T47D (cell line): ENCODE measurements at regions not wholly inside any gene's neighbourhood (a gene's known extent, or its start where the extent isn't known, plus 50 kb on each side); places are given as distances from the start of the nearest gene placed in this dataset.

Source experiments
- DNase-seq, 2 experiments: peaks; one replicate each; pipeline versions ENCODE4 v3.0.0 to v3.0.0-alpha.2; 2011 to 2012; ENCODE audit warnings: low read depth in 1 of 2, low spot score in 1 of 2
- JUND ChIP-seq: IDR thresholded peaks from 2 replicates; pipeline ENCODE4 v1.6.1; 2012; ENCODE audit warnings: low read depth
- in situ Hi-C: cut with HindIII; loops from 2 replicates; pipeline ENCODE4 v1.10.0; 2016; ENCODE audit warnings: low sequenced_read_pairs, low pct_unique_long_range_greater_than_20kb

DNA sequence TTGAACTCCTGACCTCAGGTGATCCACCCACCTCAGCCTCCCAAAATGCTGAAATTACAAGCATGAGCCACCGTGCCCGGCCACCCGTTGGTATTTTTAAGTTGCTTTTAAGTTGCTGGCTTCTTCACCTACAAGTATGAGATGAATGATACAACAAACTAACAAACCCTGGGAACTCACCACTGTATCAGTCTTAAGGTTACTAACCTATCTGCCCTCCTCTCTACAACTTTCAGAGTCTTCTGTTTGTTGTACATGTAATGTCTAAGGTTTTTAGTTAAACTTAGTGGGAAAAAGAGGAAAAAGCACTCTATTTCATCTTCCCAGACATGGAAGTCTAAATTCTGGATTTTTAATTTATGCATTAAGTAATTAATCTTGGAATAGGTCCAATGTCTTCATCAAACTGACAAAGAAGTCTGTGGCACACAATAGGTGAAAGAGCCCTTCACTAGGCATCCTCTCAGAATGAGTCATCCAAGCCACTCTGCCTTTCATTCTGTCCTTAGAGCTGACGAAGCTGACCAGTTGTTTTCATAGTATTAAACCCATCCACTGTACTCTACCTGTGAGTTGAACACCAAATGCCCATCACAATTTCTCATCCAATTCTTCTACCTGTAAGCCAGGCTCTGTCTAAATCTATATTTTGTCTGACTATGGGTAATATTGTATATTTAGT lies 936.1 kb downstream of the TUSC7 start:
- in situ Hi-C loops, result no loop called here
- DNase-seq, result no peak
- no peak for TF ChIP-seq JUND

DNA sequence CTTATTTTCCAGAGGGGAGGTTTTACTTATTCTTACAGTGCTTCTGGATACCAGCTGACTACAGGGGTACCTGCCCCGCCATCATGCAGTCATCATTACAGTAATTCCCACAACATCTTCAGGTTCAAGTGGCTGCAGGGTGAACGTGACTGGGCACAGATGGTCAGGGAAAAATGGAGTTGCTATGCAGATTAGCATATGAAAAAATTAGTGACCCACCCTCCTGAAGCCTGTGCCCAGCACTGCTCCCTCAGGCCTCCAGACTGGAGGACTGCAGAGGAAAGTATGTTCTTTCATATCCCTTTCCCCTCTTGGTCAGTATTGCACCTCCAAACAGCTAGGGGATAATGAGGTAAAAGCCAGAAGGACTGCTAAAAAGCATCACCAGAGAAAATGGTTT lies 937.9 kb downstream of the TUSC7 start:
- no peak for DNase-seq
- TF ChIP-seq JUND, result no peak
- in situ Hi-C loops, result no loop called here

DNA sequence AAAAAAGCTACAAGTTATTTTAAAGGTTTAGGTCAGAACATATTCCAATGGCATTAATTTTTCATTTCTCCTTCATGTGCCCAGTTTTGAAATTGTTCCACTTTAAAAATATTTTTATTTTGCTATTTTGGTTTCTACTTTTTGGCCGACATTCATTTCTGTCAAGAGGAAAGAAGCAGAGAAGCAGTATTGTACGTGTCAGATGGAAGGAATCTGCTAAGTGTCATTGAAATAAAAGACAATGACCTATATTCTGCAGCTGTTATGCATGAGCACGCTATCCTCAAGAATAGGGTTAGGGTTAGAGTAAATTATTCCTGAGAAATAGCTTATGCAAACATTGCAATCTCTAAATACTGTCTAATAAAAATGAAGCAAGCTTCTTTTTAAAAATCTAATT lies 941.7 kb downstream of the TUSC7 start:
- DNase-seq, result no peak
- in situ Hi-C loops, result no loop called here
- no peak for TF ChIP-seq JUND

DNA sequence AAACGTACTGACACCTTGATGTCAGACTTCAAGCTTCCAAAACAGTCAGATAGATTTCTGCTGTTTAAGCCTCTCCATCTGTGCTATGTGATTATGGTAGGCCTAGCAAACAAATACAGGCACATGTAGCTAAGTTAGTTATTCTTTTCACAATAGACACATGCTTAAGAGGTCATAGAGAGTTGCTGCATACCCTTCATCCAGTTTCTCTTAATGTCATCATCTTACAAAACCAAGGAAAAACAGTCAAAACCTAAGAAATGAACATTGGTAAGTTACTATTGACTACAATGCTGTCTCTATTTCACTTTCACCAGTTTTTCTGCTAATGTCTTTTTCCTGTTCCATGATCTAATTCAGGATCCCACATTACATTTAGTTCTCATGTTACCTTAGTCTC lies 946.8 kb downstream of the TUSC7 start:
- TF ChIP-seq JUND, result no peak
- no peak for DNase-seq
- in situ Hi-C loops, result no loop called here

DNA sequence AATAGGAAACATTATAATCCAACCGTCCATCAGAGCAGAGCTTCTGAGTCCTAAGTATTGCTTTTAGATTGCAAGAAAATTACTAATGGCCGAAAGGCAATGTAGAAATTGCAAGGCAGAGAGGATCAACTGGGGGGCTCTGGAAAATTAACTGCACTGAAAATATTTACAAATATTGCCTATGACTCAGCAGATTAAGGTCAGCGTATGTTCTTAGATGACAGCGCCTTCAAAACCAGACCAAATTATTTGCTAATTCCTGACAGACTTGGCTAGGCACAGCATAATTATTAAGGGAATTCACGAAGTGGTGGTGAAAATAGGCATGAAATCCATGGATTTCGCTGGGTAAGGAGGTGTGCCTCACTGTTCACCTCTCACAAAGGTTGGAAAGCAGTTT lies 947.7 kb downstream of the TUSC7 start:
- DNase-seq, result no peak
- TF ChIP-seq JUND, result no peak
- in situ Hi-C loops, result no loop called here

DNA sequence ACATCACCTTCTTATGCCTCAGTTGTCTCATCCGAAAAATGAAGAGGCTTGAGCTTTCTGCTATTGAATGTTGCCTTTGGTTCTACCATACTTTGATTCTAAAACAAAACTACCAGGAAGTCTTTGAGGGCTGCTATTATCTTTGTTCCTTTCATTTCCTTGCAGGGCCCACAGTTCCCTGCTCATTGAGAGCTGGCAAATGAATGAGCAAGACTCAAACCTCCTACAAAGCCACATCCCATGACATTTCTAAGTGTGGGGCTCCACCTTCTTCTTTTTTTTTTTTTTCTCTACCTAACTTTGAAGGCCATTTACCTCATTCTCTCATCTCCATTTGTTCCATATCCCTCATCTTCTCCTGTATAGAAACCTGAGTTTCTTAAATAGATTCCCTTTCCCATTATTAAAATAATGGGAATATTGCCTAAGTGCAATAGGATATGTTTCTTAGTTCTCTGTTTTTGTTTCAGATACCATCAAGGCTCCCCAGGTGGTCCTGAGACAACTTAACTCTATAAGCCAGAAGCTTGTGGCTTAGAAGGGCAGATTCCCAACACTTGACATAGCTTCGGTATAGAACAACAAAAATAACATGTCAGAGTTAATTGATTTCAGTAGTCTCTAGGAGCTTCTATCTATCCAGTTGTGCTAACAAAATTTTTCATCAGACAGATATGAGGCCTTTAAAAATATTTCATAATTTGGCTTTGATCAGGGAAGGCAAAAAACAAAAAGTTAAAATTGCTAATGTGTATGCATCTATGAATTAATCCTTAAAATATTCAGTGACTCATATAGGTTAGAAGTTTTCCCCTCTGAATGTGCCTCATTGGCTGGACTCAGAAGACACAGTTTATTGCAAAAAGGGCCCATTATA lies 951.6 kb downstream of the TUSC7 start:
- in situ Hi-C loops, result no loop called here
- DNase-seq, result no peak
- no peak for TF ChIP-seq JUND

DNA sequence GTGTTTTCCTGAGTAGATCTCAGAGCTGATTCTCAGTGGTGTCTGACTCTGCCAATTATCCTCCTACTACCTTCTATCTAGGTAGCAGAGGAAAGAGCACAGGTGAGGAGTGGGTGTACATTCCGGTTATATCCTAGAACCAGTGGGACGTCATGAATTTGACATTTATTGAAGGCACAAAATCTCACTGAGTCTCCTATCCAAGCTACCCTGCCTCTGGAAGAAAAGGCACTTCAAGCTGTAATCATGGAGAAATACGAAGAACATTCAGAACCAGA lies 952.2 kb downstream of the TUSC7 start:
- DNase-seq, result no peak
- in situ Hi-C loops, result no loop called here
- TF ChIP-seq JUND, result no peak

DNA sequence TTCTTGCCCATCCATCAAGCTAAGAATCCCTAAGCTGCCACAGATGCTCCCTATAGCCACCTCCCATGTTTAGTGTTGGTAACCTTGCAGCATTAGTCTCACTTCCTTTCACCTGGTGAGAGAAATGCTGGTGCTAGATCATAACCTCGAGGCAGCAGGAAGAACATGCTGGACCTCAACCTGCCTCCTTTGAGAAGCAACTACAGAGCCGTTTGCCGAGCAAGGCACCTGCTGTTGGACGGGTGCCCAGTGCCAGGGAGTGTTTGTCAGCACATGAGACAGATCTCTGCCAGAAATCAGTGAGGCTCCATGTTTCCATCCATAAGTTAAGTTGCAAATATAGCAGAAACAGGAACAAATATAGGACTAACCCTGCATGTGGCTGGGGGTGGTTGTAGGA lies 955.7 kb downstream of the TUSC7 start:
- TF ChIP-seq JUND, result no peak

DNA sequence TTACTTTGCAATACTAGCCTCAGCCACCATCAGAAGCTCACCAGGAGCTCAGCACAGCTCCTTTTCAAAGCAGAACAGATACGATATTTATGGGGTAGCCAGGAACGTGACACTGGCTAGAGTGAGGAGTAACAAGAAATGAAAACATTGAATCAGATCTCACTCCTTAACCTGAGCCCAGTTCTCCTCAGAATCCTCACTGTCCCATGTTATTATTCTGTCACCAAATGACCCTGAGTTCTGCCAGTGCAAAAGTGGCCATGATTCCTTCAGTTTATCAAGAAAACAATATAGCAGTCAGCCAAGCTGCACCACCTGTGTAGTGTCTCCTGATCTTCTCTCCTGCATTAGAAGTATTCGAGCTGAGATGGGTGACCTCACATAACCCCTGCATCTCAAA lies 956.7 kb downstream of the TUSC7 start:
- no peak for DNase-seq
- TF ChIP-seq JUND, result no peak
- in situ Hi-C loops, result no loop called here

More for the DNA sequence above, 955.7 kb downstream of the TUSC7 start:
- DNase-seq, result peak in 1 of 2 experiments; percentile 6
- in situ Hi-C loops, result no loop called here

DNA sequence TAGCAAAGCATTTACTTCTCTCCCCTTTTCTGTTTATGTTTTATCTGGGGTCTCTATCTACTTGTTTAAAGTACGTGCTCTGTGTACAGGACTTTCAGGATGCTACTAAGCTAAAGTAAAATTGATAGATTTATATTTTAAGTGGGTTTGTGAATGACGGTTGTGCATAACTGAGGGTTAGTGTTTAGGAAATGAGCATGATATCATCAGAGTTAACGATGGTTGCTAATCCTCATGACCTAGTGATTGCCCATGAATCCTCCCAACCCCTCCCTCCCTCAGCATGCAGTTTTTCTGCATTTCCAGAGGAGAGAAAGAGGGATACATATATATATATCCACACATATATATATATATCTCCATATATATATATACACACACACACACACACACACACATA lies 957.2 kb downstream of the TUSC7 start:
- no peak for TF ChIP-seq JUND
- in situ Hi-C loops, result no loop called here
- no peak for DNase-seq

DNA sequence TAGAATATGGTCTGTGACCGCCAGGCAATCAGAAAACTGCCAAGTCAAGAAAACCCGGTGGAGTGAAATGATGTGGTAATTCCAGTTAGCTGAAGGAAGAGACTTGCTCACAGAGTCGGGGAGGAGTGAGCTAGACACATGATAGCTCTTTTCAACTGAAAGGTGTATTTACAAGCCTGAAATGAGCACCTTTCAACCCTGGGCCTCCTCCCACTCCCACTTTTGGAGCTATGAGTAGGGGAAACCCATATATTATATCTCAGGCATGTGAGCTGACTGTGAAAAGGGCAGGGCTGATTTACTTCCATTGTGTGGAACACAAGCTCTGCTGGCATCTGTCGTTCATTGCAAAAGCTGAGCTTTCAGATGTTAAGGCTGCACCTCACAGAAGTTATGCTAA lies 960.2 kb downstream of the TUSC7 start:
- in situ Hi-C loops, result no loop called here
- DNase-seq, result no peak
- TF ChIP-seq JUND, result no peak

DNA sequence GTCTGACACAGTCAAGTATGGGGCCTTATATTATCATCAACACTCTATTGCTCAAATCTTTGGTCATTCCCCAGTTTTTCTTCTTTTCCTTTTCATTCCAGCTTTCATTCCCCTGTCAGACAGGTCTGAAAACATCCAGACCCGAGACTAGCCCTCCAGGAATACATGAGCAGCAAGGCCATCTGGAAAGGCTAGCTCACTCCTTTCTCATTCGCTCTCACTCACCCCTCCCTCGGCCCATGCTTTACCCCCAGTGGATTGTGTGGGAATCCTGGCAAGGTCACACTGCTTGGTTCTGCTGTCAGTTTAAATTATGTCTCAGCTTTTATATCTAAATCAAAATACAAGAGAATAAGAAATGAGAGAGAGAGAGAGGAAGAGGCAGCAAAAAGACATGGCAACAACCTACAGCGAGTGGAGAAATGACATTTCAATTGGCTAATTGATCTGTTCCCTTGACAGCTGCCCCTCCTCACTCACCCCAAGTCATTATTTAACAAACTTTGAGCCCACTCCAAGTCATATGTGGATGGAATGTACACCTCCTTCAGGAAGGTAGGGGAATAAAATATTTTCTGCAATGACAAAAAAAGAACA lies 962.2 kb downstream of the TUSC7 start:
- no peak for DNase-seq
- in situ Hi-C loops, result no loop called here
- TF ChIP-seq JUND, result no peak

DNA sequence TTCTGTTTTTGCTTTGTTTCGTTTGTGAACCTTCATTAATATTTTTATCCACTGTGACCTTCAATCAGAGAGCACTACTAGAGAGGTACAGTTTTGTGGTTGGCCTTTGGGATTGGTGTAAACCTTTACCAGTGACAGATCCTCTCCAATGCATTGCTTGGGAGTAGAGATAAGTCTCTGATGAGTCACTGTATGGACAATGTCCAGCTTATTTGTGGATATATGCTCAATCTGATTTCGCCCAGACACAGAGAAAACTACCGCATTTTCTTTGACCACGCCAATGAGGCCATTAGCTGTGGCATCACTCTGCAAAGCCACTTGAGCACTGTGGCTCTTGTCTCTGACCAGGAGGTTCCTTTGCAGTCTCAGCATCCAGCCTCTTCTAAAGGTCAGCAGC lies 964.7 kb downstream of the TUSC7 start:
- no peak for TF ChIP-seq JUND
- DNase-seq, result no peak
- in situ Hi-C loops, result no loop called here
